Stimulated activated naive CD8-positive, alpha-beta T cell treated with anti-CD3 and anti-CD28 coated beads, Interleukin-15, amount 100 ng/mL, for 72 hours (primary cell): ENCODE measurements at regions not wholly inside any gene's neighbourhood (a gene's known extent, or its start where the extent isn't known, plus 50 kb on each side); places are given as distances from the start of the nearest gene placed in this dataset.

Source experiments
- ATAC-seq: fragments of 150-1000 bp; cut with Tn5 transposase; 2 replicates; pipeline ENCODE4 v1.10.0; 2021; ENCODE audit warnings: mild to moderate bottlenecking, moderate library complexity
- DNase-seq, 2 donors: peaks; one replicate each; pipeline ENCODE4 v3.0.0; 2021 to 2022
- H3K27ac Mint-ChIP-seq, 2 donors: one replicate each; pipeline ENCODE4 v1.8.0; 2022; ENCODE audit warnings: mild to moderate bottlenecking in 2 of 2, mixed read lengths in 2 of 2, moderate library complexity in 2 of 2
- H3K27me3 Mint-ChIP-seq: one replicate; pipeline ENCODE4 v1.8.0; 2022; ENCODE audit warnings: mixed read lengths
- H3K4me1 Mint-ChIP-seq: one replicate; pipeline ENCODE4 v1.8.0; 2022; ENCODE audit warnings: mild to moderate bottlenecking, mixed read lengths
- H3K4me3 Mint-ChIP-seq, 2 donors: one replicate each; pipeline ENCODE4 v1.8.0; 2022; ENCODE audit warnings: mild to moderate bottlenecking in 2 of 2, mixed read lengths in 2 of 2, moderate library complexity in 1 of 2
- H3K9me3 Mint-ChIP-seq, 2 donors: one replicate each; pipeline ENCODE4 v1.8.0; 2022; ENCODE audit warnings: mixed read lengths in 2 of 2

- Mint-ChIP-seq H3K4me3 (no peak overlapping the region), H3K4me1 (peaks cover 10% of the 10 kb centered on the region), H3K9me3 (no peaks in the 10 kb centered on the region), H3K27me3 (peaks cover 18% of the 10 kb centered on the region), H3K27ac (no peak overlapping the region)
- no peak for DNase-seq
- no peak for ATAC-seq
These were observed 591.6 kb downstream of the UTRN start for GRCh38 chr6:144876689-144877088.

GRCh38 chr6:144877118-144877517 is 592.0 kb downstream of the UTRN start:
- Mint-ChIP-seq H3K27me3 (peaks cover 18% of the 10 kb centered on the region), H3K27ac (no peak overlapping the region), H3K9me3 (no peaks in the 10 kb centered on the region), H3K4me1 (peaks cover 10% of the 10 kb centered on the region), H3K4me3 (no peak overlapping the region)
- no peak for ATAC-seq
- DNase-seq: no peak

DNA sequence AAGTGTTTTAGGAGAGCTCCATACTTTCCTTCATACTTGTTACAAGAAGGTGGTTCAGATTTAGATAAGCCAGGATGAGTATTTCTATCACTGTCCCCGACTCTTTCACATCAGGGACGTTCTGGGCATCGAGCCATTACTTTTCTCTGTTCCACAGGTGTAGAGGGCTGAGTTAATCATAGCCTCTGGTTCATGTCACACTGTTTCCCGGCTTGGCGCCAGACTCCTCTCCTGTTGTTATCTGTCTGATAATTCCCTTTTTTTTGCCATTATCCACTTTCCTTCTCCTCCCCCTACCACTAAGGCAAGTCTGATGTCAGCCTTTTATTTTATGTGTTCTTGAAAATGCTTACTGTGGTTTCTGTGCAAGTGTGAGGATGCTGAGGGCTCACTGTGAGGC is 593.4 kb downstream of the UTRN start:
- ATAC-seq (no peak), DNase-seq (no peak)
- no peak overlapping the region for H3K27ac Mint-ChIP-seq
- H3K27me3 Mint-ChIP-seq: peaks cover 18% of the 10 kb centered on the region
- H3K4me3 Mint-ChIP-seq: no peak overlapping the region
- H3K9me3 Mint-ChIP-seq: no peaks in the 10 kb centered on the region
- peaks cover 10% of the 10 kb centered on the region for H3K4me1 Mint-ChIP-seq

- no peak overlapping the region for H3K27ac Mint-ChIP-seq
- no peak overlapping the region for H3K4me3 Mint-ChIP-seq
- peaks cover 10% of the 10 kb centered on the region for H3K4me1 Mint-ChIP-seq
- H3K9me3 Mint-ChIP-seq: no peaks in the 10 kb centered on the region
- DNase-seq (no peak), ATAC-seq (no peak)
- H3K27me3 Mint-ChIP-seq: peaks cover 18% of the 10 kb centered on the region
These were observed 594.3 kb downstream of the UTRN start for GRCh38 chr6:144879436-144879835.

DNA sequence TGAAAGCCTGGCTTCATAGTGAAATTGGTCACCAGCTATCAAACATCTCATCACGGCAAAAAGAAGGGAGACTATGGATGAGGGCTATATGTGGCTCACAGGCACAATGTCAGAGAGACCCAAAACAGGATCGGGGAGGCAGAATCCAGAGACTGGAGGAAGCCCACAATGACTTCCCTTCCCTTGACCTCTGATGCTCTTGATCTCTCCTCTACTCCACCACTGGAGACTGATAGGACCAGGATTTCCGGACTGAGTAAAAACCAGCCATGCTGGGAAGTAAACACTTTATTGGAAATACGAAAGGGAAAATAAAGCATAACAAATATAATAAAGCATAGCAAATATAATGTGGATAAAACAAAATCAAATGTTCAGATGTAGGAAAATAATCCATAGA is 597.3 kb downstream of the UTRN start:
- Mint-ChIP-seq H3K4me3 (no peak overlapping the region), H3K27me3 (peaks cover 25% of the 10 kb centered on the region), H3K27ac (no peak overlapping the region), H3K4me1 (peaks cover 10% of the 10 kb centered on the region), H3K9me3 (no peaks in the 10 kb centered on the region)
- ATAC-seq (no peak), DNase-seq (no peak)

GRCh38 chr6:144883915-144884314 is 598.8 kb downstream of the UTRN start:
- peaks cover 6% of the 10 kb centered on the region for H3K4me1 Mint-ChIP-seq
- H3K4me3 Mint-ChIP-seq: no peak overlapping the region
- no peak overlapping the region for H3K27ac Mint-ChIP-seq
- DNase-seq (no peak), ATAC-seq (no peak)
- H3K9me3 Mint-ChIP-seq: no peaks in the 10 kb centered on the region
- H3K27me3 Mint-ChIP-seq: peaks cover 15% of the 10 kb centered on the region

DNA sequence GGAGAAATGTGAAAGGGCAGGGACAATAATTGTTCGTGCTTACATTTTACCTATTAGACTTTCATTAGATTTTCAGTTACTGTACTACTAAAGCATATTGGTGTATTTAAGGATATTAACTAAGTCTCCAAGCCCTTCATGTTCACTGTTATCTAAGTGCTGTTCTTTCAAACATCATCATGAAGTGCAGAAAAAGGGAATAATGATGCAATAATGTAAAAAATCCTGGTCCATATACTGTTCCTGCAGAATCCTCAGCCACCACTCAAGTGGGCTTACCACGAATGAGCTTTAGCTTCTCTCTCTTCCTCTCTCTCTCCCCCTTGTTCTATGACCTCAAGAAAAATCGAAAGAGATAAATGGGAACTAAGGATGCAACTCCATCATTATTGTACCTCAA is 600.7 kb downstream of the UTRN start:
- H3K27ac Mint-ChIP-seq: no peak overlapping the region

GRCh38 chr6:144886682-144887081 is 601.5 kb downstream of the UTRN start:
- no peaks in the 10 kb centered on the region for H3K9me3 Mint-ChIP-seq
- peaks cover 7% of the 10 kb centered on the region for H3K27me3 Mint-ChIP-seq
- H3K4me3 Mint-ChIP-seq: no peak overlapping the region
- no peaks in the 10 kb centered on the region for H3K4me1 Mint-ChIP-seq
- ATAC-seq (no peak), DNase-seq (no peak)
- no peak overlapping the region for H3K27ac Mint-ChIP-seq

More for the DNA sequence above, 600.7 kb downstream of the UTRN start:
- ATAC-seq: no peak
- no peaks in the 10 kb centered on the region for H3K9me3 Mint-ChIP-seq
- no peak overlapping the region for H3K4me3 Mint-ChIP-seq
- H3K4me1 Mint-ChIP-seq: no peaks in the 10 kb centered on the region
- no peak for DNase-seq
- peaks cover 7% of the 10 kb centered on the region for H3K27me3 Mint-ChIP-seq

- H3K9me3 Mint-ChIP-seq: no peaks in the 10 kb centered on the region
- no peaks in the 10 kb centered on the region for H3K4me1 Mint-ChIP-seq
- no peak for ATAC-seq
- no peak overlapping the region for H3K27ac Mint-ChIP-seq
- no peak for DNase-seq
- H3K4me3 Mint-ChIP-seq: no peak overlapping the region
- peaks cover 7% of the 10 kb centered on the region for H3K27me3 Mint-ChIP-seq
These were observed 603.5 kb downstream of the UTRN start for GRCh38 chr6:144888621-144889020.

- H3K4me3 Mint-ChIP-seq: no peak overlapping the region
- no peaks in the 10 kb centered on the region for H3K9me3 Mint-ChIP-seq
- DNase-seq: no peak
- peaks cover 5% of the 10 kb centered on the region for H3K4me1 Mint-ChIP-seq
- ATAC-seq: no peak
- H3K27me3 Mint-ChIP-seq: no peaks in the 10 kb centered on the region
- H3K27ac Mint-ChIP-seq: no peak overlapping the region
These were observed 608.6 kb downstream of the UTRN start for GRCh38 chr6:144893680-144894151.

DNA sequence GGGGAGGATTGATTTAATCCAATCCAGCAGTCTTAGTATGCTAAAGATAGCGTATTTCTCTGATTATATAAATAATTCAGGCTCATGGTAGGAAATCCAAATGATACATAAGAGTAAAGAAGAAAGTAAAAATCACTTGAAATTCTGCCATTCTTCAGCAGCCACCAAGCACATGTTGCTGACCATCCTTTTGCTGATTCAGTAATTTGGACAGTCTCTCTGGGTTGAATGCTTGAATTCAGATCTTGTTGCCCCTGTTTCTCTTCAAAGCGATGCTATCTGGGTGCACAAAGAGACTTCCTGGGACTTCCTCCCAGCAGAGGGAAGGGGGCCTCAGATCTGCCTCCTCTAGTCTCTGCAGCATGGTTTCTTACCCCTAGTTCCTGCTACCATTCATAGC is 609.1 kb downstream of the UTRN start:
- Mint-ChIP-seq H3K4me1 (peaks cover 5% of the 10 kb centered on the region), H3K27me3 (no peaks in the 10 kb centered on the region), H3K9me3 (no peaks in the 10 kb centered on the region), H3K27ac (peak overlapping the region in 1 of 2 donors; percentile 3), H3K4me3 (no peak overlapping the region)
- DNase-seq: no peak
- no peak for ATAC-seq

DNA sequence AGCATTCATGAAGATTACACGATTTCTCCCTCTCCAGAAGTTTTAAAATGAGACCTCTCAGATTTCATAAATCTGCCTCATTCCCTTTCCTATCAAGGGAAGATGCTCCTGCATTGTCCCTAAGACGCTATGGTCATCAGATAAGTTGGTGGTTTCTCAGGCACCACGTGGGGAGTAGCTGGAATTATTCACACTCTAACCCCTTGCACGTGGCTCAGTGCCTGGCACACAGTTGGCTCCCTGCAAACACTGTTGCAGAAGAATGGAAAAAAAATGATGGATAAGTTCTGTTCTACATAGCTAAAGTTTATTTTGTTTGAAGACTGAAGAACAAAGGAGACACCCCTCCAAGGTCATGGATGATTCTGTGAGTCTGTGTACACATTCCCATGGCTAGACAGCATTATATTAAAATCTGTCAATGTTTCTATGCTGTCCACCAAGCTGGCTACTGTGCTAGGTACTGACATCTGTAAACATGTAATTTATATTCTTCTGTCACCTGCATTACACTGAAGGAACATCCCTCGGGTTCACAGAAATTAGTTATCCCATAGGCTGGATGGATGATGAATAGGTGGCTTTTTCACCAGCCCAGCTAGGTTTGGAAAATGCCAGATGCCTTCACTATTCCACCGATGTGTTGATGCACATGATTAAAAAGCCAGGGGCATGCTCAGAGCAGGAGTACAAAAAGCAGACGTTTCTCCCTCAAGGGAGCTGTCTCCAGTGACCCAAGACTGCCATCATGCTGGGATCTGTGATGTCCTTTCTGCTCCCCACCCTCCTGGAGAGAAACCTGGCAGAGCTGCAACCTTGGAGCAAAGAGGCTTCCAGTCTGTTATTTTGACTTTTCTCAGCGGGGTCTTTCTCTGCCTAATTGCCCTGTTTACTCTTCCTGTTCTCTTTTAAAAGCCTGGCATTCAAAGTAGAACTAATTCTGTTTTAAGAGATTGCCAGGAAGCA is 610.5 kb downstream of the UTRN start:
- no peak for ATAC-seq
- Mint-ChIP-seq H3K9me3 (no peaks in the 10 kb centered on the region), H3K4me1 (peaks cover 5% of the 10 kb centered on the region), H3K4me3 (no peak overlapping the region), H3K27me3 (no peaks in the 10 kb centered on the region), H3K27ac (no peak overlapping the region)
- no peak for DNase-seq

GRCh38 chr6:144896289-144896688 is 611.2 kb downstream of the UTRN start:
- peaks cover 5% of the 10 kb centered on the region for H3K4me1 Mint-ChIP-seq

GRCh38 chr6:144896871-144897270 is 611.7 kb downstream of the UTRN start:
- H3K27me3 Mint-ChIP-seq: no peaks in the 10 kb centered on the region
- no peak overlapping the region for H3K27ac Mint-ChIP-seq
- no peak overlapping the region for H3K4me3 Mint-ChIP-seq
- peaks cover 5% of the 10 kb centered on the region for H3K4me1 Mint-ChIP-seq
- ATAC-seq (no peak), DNase-seq (no peak)
- peaks cover 0 to 2% of the 10 kb centered on the region in 2 donors for H3K9me3 Mint-ChIP-seq

More at GRCh38 chr6:144896289-144896688, 611.2 kb downstream of the UTRN start:
- no peaks in the 10 kb centered on the region for H3K27me3 Mint-ChIP-seq
- H3K27ac Mint-ChIP-seq: no peak overlapping the region
- H3K9me3 Mint-ChIP-seq: no peaks in the 10 kb centered on the region
- H3K4me3 Mint-ChIP-seq: no peak overlapping the region
- DNase-seq (no peak), ATAC-seq (no peak)

DNA sequence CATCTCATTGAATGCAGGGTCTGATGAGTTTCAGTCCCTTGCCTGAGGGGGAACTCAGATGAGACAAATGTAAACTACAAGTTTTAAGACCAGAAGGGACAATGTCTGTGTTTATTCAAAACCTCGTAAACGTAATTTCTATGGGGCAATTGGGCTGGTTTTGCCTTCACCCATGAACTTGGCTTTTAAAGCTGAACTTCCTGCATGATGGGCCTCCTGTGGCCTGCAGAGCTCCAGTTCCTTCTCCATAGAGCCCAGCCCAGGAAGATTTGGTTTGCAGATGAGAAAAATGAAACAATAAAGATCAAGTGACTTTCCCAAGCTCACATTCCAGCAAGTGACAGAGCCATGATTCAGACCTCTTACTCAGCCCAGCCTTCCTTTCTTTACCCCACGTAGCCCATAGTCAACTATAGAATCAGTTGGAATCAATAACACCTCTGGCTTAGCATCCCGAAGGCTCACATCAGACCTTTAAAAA is 612.3 kb downstream of the UTRN start:
- Mint-ChIP-seq H3K9me3 (peaks cover 4 to 8% of the 10 kb centered on the region in 2 donors), H3K4me3 (no peak overlapping the region), H3K4me1 (peaks cover 5% of the 10 kb centered on the region), H3K27me3 (peaks cover 2% of the 10 kb centered on the region), H3K27ac (no peak overlapping the region)
- ATAC-seq: no peak
- no peak for DNase-seq

DNA sequence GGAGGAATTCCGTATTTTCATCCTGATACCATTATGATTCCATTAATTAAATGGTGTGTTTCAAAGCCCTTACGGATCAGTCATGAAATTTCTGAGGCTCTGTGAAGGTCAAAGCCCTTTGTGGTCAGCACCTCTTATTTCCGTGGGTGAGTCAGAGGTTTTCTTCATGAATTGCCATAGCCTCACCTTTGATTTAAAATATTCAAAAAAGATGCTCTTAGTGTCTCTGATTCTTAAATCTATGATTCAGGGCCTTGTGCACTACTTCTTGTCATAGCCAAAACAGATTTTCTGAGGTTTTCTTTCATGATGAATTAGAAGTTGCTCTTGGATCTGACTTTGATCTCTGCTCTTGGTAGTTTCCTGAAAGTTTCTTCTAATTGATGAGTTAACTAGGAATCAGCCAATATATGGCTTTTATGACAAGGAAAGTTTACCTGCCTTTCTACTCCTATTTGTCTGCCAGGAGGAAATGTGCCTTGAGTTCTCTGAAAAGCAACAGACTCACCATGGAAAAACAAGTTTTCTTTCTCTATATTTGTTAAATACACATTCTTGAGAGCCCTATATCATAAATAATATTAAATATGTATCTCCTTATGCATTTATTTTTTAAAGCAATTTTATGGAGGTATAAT is 613.0 kb downstream of the UTRN start:
- H3K27me3 Mint-ChIP-seq: peaks cover 9% of the 10 kb centered on the region
- H3K4me1 Mint-ChIP-seq: peaks cover 5% of the 10 kb centered on the region
- no peak overlapping the region for H3K27ac Mint-ChIP-seq
- DNase-seq (no peak), ATAC-seq (no peak)
- peaks cover 11 to 15% of the 10 kb centered on the region in 2 donors for H3K9me3 Mint-ChIP-seq
- no peak overlapping the region for H3K4me3 Mint-ChIP-seq
